GM13977 (cell line): ENCODE measurements at regions not wholly inside any gene's neighbourhood (a gene's known extent, or its start where the extent isn't known, plus 50 kb on each side); places are given as distances from the start of the nearest gene placed in this dataset.

Experiments
- DNase-seq: peaks from one replicate; pipeline ENCODE4 v3.0.0; 2012; ENCODE audit warnings: low spot score
- CTCF ChIP-seq: IDR thresholded peaks from 2 replicates; pipeline ENCODE4 v1.5.1; 2012; ENCODE audit warnings: mild to moderate bottlenecking, control low read depth; ENCODE audit not compliant: insufficient read depth; ENCODE audit errors: extremely low read depth, missing control alignments
- in situ Hi-C: fragments of 300-500 bp; cut with MboI; formaldehyde crosslinking; loops from one replicate; pipeline ENCODE4 v1.12.0; 2022; ENCODE audit warnings: low sequenced_read_pairs, low pct_unique_long_range_greater_than_20kb, mixed read lengths, inconsistent platforms; ENCODE audit not compliant: unreplicated experiment

DNA sequence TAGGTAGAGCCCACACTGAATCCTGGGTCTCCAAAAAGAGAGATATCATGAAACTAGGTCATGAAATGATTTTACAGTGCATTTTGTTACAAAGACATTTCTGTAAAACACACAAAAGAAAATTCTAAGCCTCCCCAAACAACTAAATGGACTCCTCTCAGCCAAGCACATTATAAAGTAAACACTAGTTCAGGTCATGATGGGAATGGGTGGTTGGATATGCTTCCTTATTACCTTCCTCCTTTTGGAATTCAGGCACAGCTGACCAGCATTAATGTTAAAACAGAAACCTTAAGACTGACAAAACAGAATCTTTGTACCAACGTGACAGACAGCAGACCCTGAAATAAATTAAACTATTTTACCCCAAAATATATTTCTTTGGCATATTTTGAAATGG, 87.9 kb upstream of the NPY2R start:
- in situ Hi-C loops: no loop called here
- TF ChIP-seq CTCF: no peak
- DNase-seq: no peak

DNA sequence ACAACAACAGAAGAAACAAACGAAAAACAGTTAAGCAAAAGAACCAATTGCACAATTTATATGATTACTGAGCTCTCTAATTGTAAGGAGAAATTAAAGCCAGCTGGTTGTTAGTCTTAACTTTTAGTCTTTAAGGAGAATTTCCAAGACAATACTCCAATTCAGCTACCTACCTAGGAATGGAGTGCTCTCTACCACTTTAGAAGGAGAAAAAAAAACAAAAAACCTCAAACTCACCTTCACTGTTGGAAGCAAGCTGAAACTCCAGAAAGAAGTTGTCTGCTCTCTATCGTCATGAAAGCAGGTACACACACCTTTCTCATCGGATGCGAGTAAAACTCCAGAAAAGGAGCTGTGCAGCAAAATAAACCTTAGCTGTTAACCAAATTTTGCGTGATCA, 86.1 kb upstream of the NPY2R start:
- TF ChIP-seq CTCF: no peak
- no peak for DNase-seq
- in situ Hi-C loops: no loop called here

DNA sequence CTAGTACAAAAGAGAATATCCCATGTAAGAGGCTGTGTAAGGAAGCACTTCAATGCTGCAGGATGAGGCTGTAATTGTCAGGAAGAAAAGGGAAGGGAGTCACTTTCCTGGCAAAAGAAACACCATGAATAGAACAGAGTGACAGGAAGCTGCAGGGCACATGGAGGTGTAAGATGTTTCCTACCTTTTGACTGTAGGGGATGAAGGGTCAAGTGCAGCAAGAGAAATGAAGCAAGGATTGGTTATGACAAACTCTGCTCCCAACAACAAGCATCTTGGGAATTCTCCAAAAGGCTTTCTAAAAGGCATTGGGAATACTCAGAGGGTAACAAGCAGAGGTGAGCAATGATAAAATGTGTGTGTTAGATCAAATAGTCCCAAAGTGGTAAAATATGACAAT, 74.3 kb upstream of the NPY2R start:
- DNase-seq: no peak

DNA sequence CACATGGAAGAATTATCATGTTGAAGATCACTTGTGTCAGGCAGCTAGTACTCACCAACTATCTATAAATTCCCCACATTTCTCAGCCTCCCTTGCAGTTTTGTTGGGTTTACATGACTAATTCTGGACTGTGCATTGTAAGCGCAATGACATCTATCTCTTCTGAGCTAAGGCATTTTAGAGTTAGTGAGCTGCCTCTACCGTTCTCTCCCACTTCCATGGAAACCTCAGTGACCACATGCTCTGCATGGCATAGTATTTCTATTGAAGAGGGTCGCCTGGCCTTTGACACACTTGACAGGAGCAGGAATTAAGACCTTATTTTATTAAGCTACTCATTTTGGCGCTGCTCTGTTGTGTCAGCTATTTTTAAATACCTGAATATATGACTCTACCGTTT, 67.5 kb upstream of the NPY2R start:
- in situ Hi-C loops: no loop called here
- TF ChIP-seq CTCF: no peak

More for the DNA sequence above, 74.3 kb upstream of the NPY2R start:
- TF ChIP-seq CTCF: no peak
- in situ Hi-C loops: no loop called here

DNA sequence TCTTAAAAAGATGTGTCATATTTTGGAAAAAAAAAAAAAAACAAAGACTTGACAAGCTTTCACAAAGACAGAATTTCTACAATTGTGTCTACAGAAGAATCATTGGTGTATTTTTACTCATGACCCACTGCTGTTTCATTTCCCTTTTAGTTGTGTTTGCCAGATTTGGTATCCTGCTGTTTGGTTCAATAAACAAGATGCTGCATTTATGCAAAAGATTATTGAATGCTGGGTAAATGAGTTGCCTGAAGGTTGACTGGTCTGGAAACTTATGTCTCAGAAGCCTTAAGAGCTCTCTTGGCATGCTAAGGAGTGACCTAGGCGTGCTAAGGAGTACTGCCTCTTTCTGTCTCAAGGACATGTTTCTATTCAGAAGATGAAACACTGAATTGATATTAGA, 64.9 kb upstream of the NPY2R start:
- in situ Hi-C loops: no loop called here
- no peak for DNase-seq
- TF ChIP-seq CTCF: no peak

More for the DNA sequence above, 67.5 kb upstream of the NPY2R start:
- DNase-seq: no peak
